GM23338 (cell line): ENCODE measurements at regions not wholly inside any gene's neighbourhood (a gene's known extent, or its start where the extent isn't known, plus 50 kb on each side); places are given as distances from the start of the nearest gene placed in this dataset.

Experiments used
- ATAC-seq: fragments of 200-7000 bp; cut with Tn5 transposase; 3 replicates; pipeline ENCODE4 v1.9.1; 2020
- DNase-seq: peaks from one replicate; pipeline ENCODE4 v3.0.0-alpha.2; 2015; ENCODE audit warnings: low spot score
- H2AFZ ChIP-seq: fragments of 200-600 bp; sonication (generic); 2 replicates; pipeline ENCODE4 v1.8.0; 2016; ENCODE audit warnings: antibody characterized with exemption, mild to moderate bottlenecking, moderate library complexity
- H3F3A ChIP-seq: fragments of 200-600 bp; sonication (generic); replicated peaks from 2 replicates; pipeline ENCODE4 v1.8.0; 2017; ENCODE audit warnings: antibody characterized with exemption, mixed run types, low read depth
- H3K27ac ChIP-seq: fragments of 200-600 bp; sonication (generic); 2 replicates; pipeline ENCODE4 v1.6.1; 2016; ENCODE audit warnings: low read depth
- H3K27me3 ChIP-seq: fragments of 200-600 bp; sonication (generic); 2 replicates; pipeline ENCODE4 v1.8.0; 2016; ENCODE audit warnings: mild to moderate bottlenecking, mixed run types, moderate library complexity; ENCODE audit not compliant: insufficient read depth
- H3K36me3 ChIP-seq: fragments of 200-600 bp; sonication (generic); 2 replicates; pipeline ENCODE4 v1.8.0; 2016; ENCODE audit warnings: mild to moderate bottlenecking; ENCODE audit not compliant: insufficient read depth
- H3K4me1 ChIP-seq: fragments of 200-600 bp; sonication (generic); 2 replicates; pipeline ENCODE4 v1.8.0; 2016; ENCODE audit warnings: mild to moderate bottlenecking, moderate library complexity; ENCODE audit not compliant: insufficient read depth
- H3K4me2 ChIP-seq: fragments of 200-600 bp; sonication (generic); 2 replicates; pipeline ENCODE4 v1.7.1; 2017; ENCODE audit warnings: mixed run types
- H3K4me3 ChIP-seq: fragments of 200-600 bp; sonication (generic); 2 replicates; pipeline ENCODE4 v1.6.1; 2016; ENCODE audit warnings: mixed run types
- H3K79me2 ChIP-seq: fragments of 200-600 bp; sonication (generic); replicated peaks from 2 replicates; pipeline ENCODE4 v1.8.0; 2017; ENCODE audit warnings: mild to moderate bottlenecking; ENCODE audit not compliant: insufficient read depth
- H3K9me2 ChIP-seq: fragments of 200-600 bp; sonication (generic); 2 replicates; pipeline ENCODE4 v1.8.0; 2017; ENCODE audit not compliant: insufficient read depth
- H4K20me1 ChIP-seq: fragments of 200-600 bp; sonication (generic); replicated peaks from 2 replicates; pipeline ENCODE4 v1.8.0; 2017; ENCODE audit warnings: mild to moderate bottlenecking; ENCODE audit not compliant: insufficient read depth
- H3K27ac Mint-ChIP-seq: 2 replicates; pipeline ENCODE4 v1.8.0; 2020; ENCODE audit warnings: inconsistent platforms, mild to moderate bottlenecking, moderate library complexity, mixed read lengths
- H3K27me3 Mint-ChIP-seq: 3 replicates; pipeline ENCODE4 v1.8.0; 2022; ENCODE audit warnings: low read depth, mild to moderate bottlenecking, moderate library complexity, mixed read lengths, inconsistent platforms; ENCODE audit not compliant: insufficient read depth, poor library complexity
- H3K36me3 Mint-ChIP-seq: 3 replicates; pipeline ENCODE4 v1.8.0; 2021; ENCODE audit warnings: low read depth, mild to moderate bottlenecking, inconsistent platforms, moderate library complexity, mixed read lengths
- H3K4me1 Mint-ChIP-seq: 3 replicates; pipeline ENCODE4 v1.8.0; 2020; ENCODE audit warnings: mild to moderate bottlenecking, inconsistent platforms, mixed read lengths
- H3K4me3 Mint-ChIP-seq: 3 replicates; pipeline ENCODE4 v1.8.0; 2021; ENCODE audit warnings: moderate library complexity, mild to moderate bottlenecking, inconsistent platforms, mixed read lengths
- H3K9me3 Mint-ChIP-seq: 3 replicates; pipeline ENCODE4 v1.8.0; 2020; ENCODE audit warnings: moderate library complexity, mild to moderate bottlenecking, inconsistent platforms, mixed read lengths
- CTCF ChIP-seq, 2 experiments: fragments of 200-600 bp in 1 of 2; sonication (generic) in 1 of 2; conservative IDR thresholded peaks; 2 replicates each; pipeline versions ENCODE4 v1.5.1 to v1.6.1; 2016 to 2017; ENCODE audit warnings: antibody characterized with exemption in 2 of 2, low read depth in 2 of 2, mild to moderate bottlenecking in 2 of 2, moderate library complexity in 1 of 2
- ETS1 ChIP-seq: IDR thresholded peaks from 2 replicates; pipeline ENCODE4 v1.6.1; 2016; ENCODE audit warnings: antibody characterized with exemption
- EZH2phosphoT487 ChIP-seq: fragments of 200-600 bp; sonication (generic); IDR thresholded peaks from one replicate; pipeline ENCODE4 v1.8.1; 2018; ENCODE audit warnings: antibody characterized with exemption; ENCODE audit not compliant: unreplicated experiment
- JUNB ChIP-seq: IDR thresholded peaks from one replicate; pipeline ENCODE4 v1.6.1; 2016; ENCODE audit warnings: antibody characterized with exemption; ENCODE audit not compliant: unreplicated experiment
- NANOG ChIP-seq: IDR thresholded peaks from 2 replicates; pipeline ENCODE4 v1.6.1; 2016; ENCODE audit warnings: antibody characterized with exemption, borderline replicate concordance
- ZNF331 ChIP-seq: fragments of 250-450 bp; sonication (Bioruptor Pico); IDR thresholded peaks from 2 replicates; pipeline ENCODE4 v1.5.0; 2020; ENCODE audit warnings: low read depth, mild to moderate bottlenecking, moderate library complexity
- ZNF462 ChIP-seq: fragments of 250-450 bp; sonication (Bioruptor Pico); IDR thresholded peaks from 2 replicates; pipeline ENCODE4 v1.5.0; 2020; ENCODE audit warnings: mild to moderate bottlenecking, moderate library complexity

- ATAC-seq (no peak), DNase-seq (no peak)
- Histone ChIP-seq H3K36me3 (no peaks in the 10 kb centered on the region), H3K27ac (no peak overlapping the region), H3K4me1 (no peaks in the 10 kb centered on the region), H3K4me3 (no peak overlapping the region), H3K4me2 (no peak overlapping the region), H3F3A (no peaks in the 10 kb centered on the region), H2AFZ (no peak overlapping the region), H3K79me2 (no peaks in the 10 kb centered on the region), H3K9me2 (peaks cover 2% of the 10 kb centered on the region), H3K27me3 (no peaks in the 10 kb centered on the region), H4K20me1 (no peaks in the 10 kb centered on the region)
- Mint-ChIP-seq H3K4me1 (no peaks in the 10 kb centered on the region; the same call in 2 of the 3 replicates), H3K9me3 (no peaks in the 10 kb centered on the region; the same call in 2 of the 3 replicates), H3K27me3 (no peaks in the 10 kb centered on the region), H3K4me3 (no peak overlapping the region), H3K36me3 (no peaks in the 10 kb centered on the region), H3K27ac (no peak overlapping the region)
- TF ChIP-seq NANOG (no peak), CTCF (conservative IDR thresholded peaks at IDR 0.05; ENCODE audit: low read depth in 2 of 2) (no peak), ZNF331 (CRISPR knock-in tag) (no peak)
Observed at GRCh38 chr10:44034946-44035345, 350.0 kb downstream of the CXCL12 start.

GRCh38 chr10:44033008-44033407 lies 351.9 kb downstream of the CXCL12 start:
- no peaks in the 10 kb centered on the region for H3K36me3 Mint-ChIP-seq
- no peaks in the 10 kb centered on the region for H3K27me3 Mint-ChIP-seq
- H3K4me3 Mint-ChIP-seq = no peak overlapping the region
- no peaks in the 10 kb centered on the region for H3F3A ChIP-seq
- no peak overlapping the region for H3K27ac ChIP-seq
- no peaks in the 10 kb centered on the region for H3K9me3 Mint-ChIP-seq
- ATAC-seq = no peak
- H2AFZ ChIP-seq = no peak overlapping the region
- H3K36me3 ChIP-seq = no peaks in the 10 kb centered on the region
- no peak for DNase-seq
- no peak overlapping the region for H3K4me3 ChIP-seq
- peaks cover 5% of the 10 kb centered on the region for H3K9me2 ChIP-seq
- H3K4me1 Mint-ChIP-seq = no peaks in the 10 kb centered on the region; the same call in 2 of the 3 replicates
- H3K79me2 ChIP-seq = no peaks in the 10 kb centered on the region
- no peaks in the 10 kb centered on the region for H3K27me3 ChIP-seq
- H4K20me1 ChIP-seq = no peaks in the 10 kb centered on the region
- no peaks in the 10 kb centered on the region for H3K4me1 ChIP-seq
- no peak overlapping the region for H3K4me2 ChIP-seq
- H3K27ac Mint-ChIP-seq = no peak overlapping the region
- no peak for TF ChIP-seq NANOG
- TF ChIP-seq ZNF331 (CRISPR knock-in tag) = no peak
- TF ChIP-seq ETS1 = no peak
- no peak for TF ChIP-seq CTCF (conservative IDR thresholded peaks at IDR 0.05; ENCODE audit: low read depth in 2 of 2)
- no peak for TF ChIP-seq JUNB
- TF ChIP-seq EZH2phosphoT487 = no peak
- TF ChIP-seq ZNF462 = no peak
